ENCODE measurements at regions not wholly inside any gene's neighbourhood (a gene's known extent, or its start where the extent isn't known, plus 50 kb on each side); places are given as distances from the start of the nearest gene placed in this dataset.

DNA sequence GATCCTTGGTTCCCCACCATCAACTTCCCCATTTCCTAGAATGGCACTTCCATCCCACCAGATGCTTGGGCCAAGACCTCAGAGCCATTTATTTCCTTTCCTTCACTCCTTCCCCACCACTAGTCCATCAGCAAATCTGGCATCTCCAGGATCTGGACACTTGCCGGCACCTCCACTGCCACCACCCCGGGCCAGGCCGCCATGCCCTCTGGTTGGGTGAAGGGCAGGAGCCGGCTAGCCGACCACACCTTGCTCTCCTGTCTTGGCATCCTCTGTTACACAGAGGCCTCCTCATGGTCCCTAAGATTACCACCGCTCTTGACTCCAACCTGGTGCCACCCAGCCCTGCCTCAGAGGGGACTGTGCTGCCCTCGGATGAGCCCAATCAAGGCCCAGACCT lies 104.5 kb downstream of the RMI2 start:
- no peak for TF ChIP-seq CTCF (IDR thresholded peaks at IDR 0.05; ENCODE audit: extremely low read depth in 1 of 2, insufficient read depth in 1 of 2, low read depth in 1 of 2, low read length in 2 of 2)
- TF ChIP-seq GATA2 (IDR thresholded peaks at IDR 0.05; ENCODE audit: insufficient read depth, insufficient read length, low read depth, low read length), result no peak
- no peak for TF ChIP-seq MYC (IDR thresholded peaks at IDR 0.05; ENCODE audit: low read depth, low read length)
- no peak for TF ChIP-seq MAX (IDR thresholded peaks at IDR 0.05; ENCODE audit: insufficient read depth, insufficient read length)
- TF ChIP-seq JUN (IDR thresholded peaks at IDR 0.05; ENCODE audit: borderline replicate concordance, insufficient read depth, insufficient read length, low read depth), result no peak
- no peak for TF ChIP-seq EZH2 (IDR thresholded peaks at IDR 0.05; ENCODE audit: borderline replicate concordance, low read depth, low read length, severe bottlenecking)
